Upper lobe of right lung (tissue), 1 donor: ENCODE measurements at regions not wholly inside any gene's neighbourhood (a gene's known extent, or its start where the extent isn't known, plus 50 kb on each side); places are given as distances from the start of the nearest gene placed in this dataset.

Experiments used
- ATAC-seq: fragments of 200-7000 bp; cut with Tn5 transposase; one replicate; pipeline ENCODE4 v1.9.1; 2020; ENCODE audit warnings: mild to moderate bottlenecking, moderate library complexity
- DNase-seq: peaks from one replicate; pipeline ENCODE4 v3.0.0-alpha.2; 2020
- H3K27ac ChIP-seq: fragments of 200-600 bp; one replicate; pipeline ENCODE4 v1.8.0; 2022
- H3K27me3 ChIP-seq: fragments of 200-600 bp; one replicate; pipeline ENCODE4 v1.8.0; 2022; ENCODE audit warnings: mild to moderate bottlenecking
- H3K36me3 ChIP-seq: fragments of 200-600 bp; one replicate; pipeline ENCODE4 v1.8.0; 2022
- H3K4me1 ChIP-seq: fragments of 200-600 bp; one replicate; pipeline ENCODE4 v1.8.0; 2022
- H3K4me3 ChIP-seq: fragments of 200-600 bp; one replicate; pipeline ENCODE4 v1.8.0; 2022; ENCODE audit warnings: mild to moderate bottlenecking
- H3K9me3 ChIP-seq: fragments of 200-600 bp; one replicate; pipeline ENCODE4 v1.8.0; 2022
- CTCF ChIP-seq: fragments of 200-600 bp; IDR thresholded peaks from one replicate; pipeline ENCODE4 v1.8.0; 2022; ENCODE audit warnings: antibody characterized with exemption
- intact Hi-C: fragments of 100-400 bp; cut with DNase I; formaldehyde crosslinking; loops from one replicate; pipeline ENCODE4 v1.11.0; 2022
- donor health status: DM: no; HTN: yes; CAD: no; lungs with severe emphysema.

GRCh38 chr2:35080231-35080910 lies 1275.2 kb upstream of the CRIM1 start:
- no peaks in the 10 kb centered on the region for H3K9me3 ChIP-seq
- no peak overlapping the region for H3K27ac ChIP-seq
- intact Hi-C loops, result no loop called here
- no peak overlapping the region for H3K4me3 ChIP-seq
- H3K36me3 ChIP-seq, result no peaks in the 10 kb centered on the region
- no peaks in the 10 kb centered on the region for H3K27me3 ChIP-seq
- no peak for TF ChIP-seq CTCF
- H3K4me1 ChIP-seq, result no peaks in the 10 kb centered on the region
- ATAC-seq, result no peak
- DNase-seq, result no peak

- TF ChIP-seq CTCF, result no peak
- no peaks in the 10 kb centered on the region for H3K36me3 ChIP-seq
- no peak for ATAC-seq
- no peaks in the 10 kb centered on the region for H3K4me1 ChIP-seq
- DNase-seq, result no peak
- no peaks in the 10 kb centered on the region for H3K9me3 ChIP-seq
- no peaks in the 10 kb centered on the region for H3K27me3 ChIP-seq
- intact Hi-C loops, result no loop called here
- no peak overlapping the region for H3K4me3 ChIP-seq
- no peak overlapping the region for H3K27ac ChIP-seq
These were observed 1288.2 kb upstream of the CRIM1 start for GRCh38 chr2:35067420-35067819.

GRCh38 chr2:35063836-35064235 lies 1291.7 kb upstream of the CRIM1 start:
- H3K27ac ChIP-seq, result no peak overlapping the region
- H3K4me3 ChIP-seq, result no peak overlapping the region
- DNase-seq (no peak), ATAC-seq (no peak)
- intact Hi-C loops, result no loop called here
- H3K4me1 ChIP-seq, result no peaks in the 10 kb centered on the region
- no peaks in the 10 kb centered on the region for H3K36me3 ChIP-seq
- H3K27me3 ChIP-seq, result no peaks in the 10 kb centered on the region
- no peaks in the 10 kb centered on the region for H3K9me3 ChIP-seq
- no peak for TF ChIP-seq CTCF

GRCh38 chr2:35035883-35036282 lies 1319.7 kb upstream of the CRIM1 start:
- intact Hi-C loops, result no loop called here
- H3K27ac ChIP-seq, result no peak overlapping the region
- no peaks in the 10 kb centered on the region for H3K36me3 ChIP-seq
- ATAC-seq (no peak), DNase-seq (no peak)
- no peak overlapping the region for H3K4me3 ChIP-seq
- H3K4me1 ChIP-seq, result no peaks in the 10 kb centered on the region
- no peaks in the 10 kb centered on the region for H3K27me3 ChIP-seq
- no peak for TF ChIP-seq CTCF
- H3K9me3 ChIP-seq, result no peaks in the 10 kb centered on the region

GRCh38 chr2:35033748-35034147 lies 1321.8 kb upstream of the CRIM1 start:
- no peak overlapping the region for H3K4me3 ChIP-seq
- H3K27me3 ChIP-seq, result no peaks in the 10 kb centered on the region
- H3K9me3 ChIP-seq, result no peaks in the 10 kb centered on the region
- intact Hi-C loops, result no loop called here
- DNase-seq, result peak; percentile 43
- no peaks in the 10 kb centered on the region for H3K4me1 ChIP-seq
- H3K27ac ChIP-seq, result no peak overlapping the region
- ATAC-seq, result peak; percentile 26
- no peaks in the 10 kb centered on the region for H3K36me3 ChIP-seq
- no peak for TF ChIP-seq CTCF

- no peak overlapping the region for H3K27ac ChIP-seq
- no peaks in the 10 kb centered on the region for H3K27me3 ChIP-seq
- H3K4me1 ChIP-seq, result no peaks in the 10 kb centered on the region
- H3K4me3 ChIP-seq, result no peak overlapping the region
- no peaks in the 10 kb centered on the region for H3K36me3 ChIP-seq
- DNase-seq (no peak), ATAC-seq (no peak)
- intact Hi-C loops, result no loop called here
- H3K9me3 ChIP-seq, result no peaks in the 10 kb centered on the region
- TF ChIP-seq CTCF, result no peak
These were observed 1332.0 kb upstream of the CRIM1 start for GRCh38 chr2:35023545-35023944.
